GM12878 (cell line): ENCODE measurements at regions not wholly inside any gene's neighbourhood (a gene's known extent, or its start where the extent isn't known, plus 50 kb on each side); places are given as distances from the start of the nearest gene placed in this dataset.

Source experiments
- ATAC-seq: fragments of 200-7000 bp; cut with Tn5 transposase; 3 replicates; pipeline ENCODE4 v1.9.1; 2020; ENCODE audit warnings: mild to moderate bottlenecking, moderate library complexity
- BruUV-seq: library from RNA; stranded (reverse); fragments of 400-500 nt; replicated peaks from 2 replicates; lab custom pipeline; 2021; lab: Mats Ljungman, UMichigan
- CTCF ChIA-PET: fragments of 300-600 bp; sonication (Branson Sonifier 250); formaldehyde crosslinking; extraction: SDS; loops from one replicate; lab custom pipeline; 2021; ENCODE audit warnings: inconsistent platforms; lab: Yijun Ruan, JAX
- POLR2A ChIA-PET: fragments of 350-600 bp; formaldehyde crosslinking; extraction: SDS; loops from one replicate; lab custom pipeline; 2021; ENCODE audit warnings: inconsistent platforms; lab: Charles Lee
- RAD21 ChIA-PET: fragments of 300-600 bp; sonication (Branson Sonifier 250); formaldehyde crosslinking; loops from one replicate; lab custom pipeline; 2023; ENCODE audit warnings: antibody characterized with exemption; ENCODE audit not compliant: unreplicated experiment; lab: Charles Lee
- SMC1A ChIA-PET: fragments of 300-600 bp; sonication (Branson Sonifier 250); formaldehyde crosslinking; loops from one replicate; lab custom pipeline; 2023; ENCODE audit not compliant: unreplicated experiment, uncharacterized antibody; lab: Charles Lee
- DNase-seq: peaks from one replicate; pipeline ENCODE4 v3.0.0-alpha.2; 2011; ENCODE audit warnings: low read depth, low spot score
- FAIRE-seq: peaks from 3 replicates; lab custom pipeline; 2011; peaks lifted over from hg19 to GRCh38; lab: Jason Lieb, UNC
- H2AFZ ChIP-seq: 2 replicates; pipeline ENCODE4 v1.6.0; 2011; ENCODE audit warnings: low read depth, low read length, control low read depth; ENCODE audit not compliant: control insufficient read depth
- H3K27ac ChIP-seq: 2 replicates; pipeline ENCODE4 v1.5.1; 2011; ENCODE audit warnings: control low read depth; ENCODE audit not compliant: control insufficient read depth, insufficient read depth
- H3K27me3 ChIP-seq, 2 experiments: replicated peaks in 1 of 2; 2 replicates each; pipeline versions ENCODE4 v1.6.0 to v1.6.1; 2011; ENCODE audit warnings: low read length in 1 of 2; ENCODE audit not compliant: control insufficient read depth in 2 of 2, insufficient read depth in 2 of 2
- H3K36me3 ChIP-seq, 2 experiments: 2 replicates each; pipeline ENCODE4 v1.5.1; 2011; ENCODE audit warnings: low read length in 1 of 2; ENCODE audit not compliant: control insufficient read depth in 2 of 2, insufficient read depth in 2 of 2
- H3K4me1 ChIP-seq: 2 replicates; pipeline ENCODE4 v1.6.1; 2011; ENCODE audit warnings: mild to moderate bottlenecking, low read length, moderate library complexity, mixed read lengths; ENCODE audit not compliant: control insufficient read depth, insufficient read depth
- H3K4me2 ChIP-seq: 2 replicates; pipeline ENCODE4 v1.6.0; 2011; ENCODE audit warnings: control low read depth; ENCODE audit not compliant: control insufficient read depth, insufficient read depth
- H3K4me3 ChIP-seq: fragments of 200-600 bp; sonication (generic); 2 replicates; pipeline ENCODE4 v1.5.1; 2016
- H3K79me2 ChIP-seq: 2 replicates; pipeline ENCODE4 v1.6.0; 2011; ENCODE audit warnings: low read length; ENCODE audit not compliant: control insufficient read depth, insufficient read depth
- H3K9ac ChIP-seq: 2 replicates; pipeline ENCODE4 v1.8.0; 2011; ENCODE audit warnings: low read length, control low read depth, mixed read lengths; ENCODE audit not compliant: control insufficient read depth, insufficient read depth
- H3K9me3 ChIP-seq: replicated peaks from 3 replicates; pipeline ENCODE4 v1.5.1; 2011; ENCODE audit warnings: mild to moderate bottlenecking, low read length; ENCODE audit not compliant: control insufficient read depth, insufficient read depth
- H4K20me1 ChIP-seq: 2 replicates; pipeline ENCODE4 v1.6.0; 2011; ENCODE audit not compliant: control insufficient read depth, insufficient read depth
- ATF7 ChIP-seq: fragments of 450-650 bp; IDR thresholded peaks from 2 replicates; pipeline ENCODE4 v1.6.1; 2016; ENCODE audit warnings: low read depth, mild to moderate bottlenecking
- CBX3 ChIP-seq: fragments of 200-600 bp; sonication (generic); IDR thresholded peaks from 2 replicates; pipeline ENCODE4 v1.6.1; 2016; ENCODE audit warnings: low read depth, borderline replicate concordance
- CBX5 ChIP-seq: sonication (generic); IDR thresholded peaks from 2 replicates; pipeline ENCODE4 v1.6.1; 2016; ENCODE audit warnings: low read depth, moderate library complexity, mild to moderate bottlenecking, inconsistent platforms
- CREB1 ChIP-seq: IDR thresholded peaks from 2 replicates; pipeline ENCODE4 v1.6.1; 2012; ENCODE audit warnings: low read depth, mild to moderate bottlenecking, inconsistent platforms
- EED ChIP-seq: sonication (generic); IDR thresholded peaks from 2 replicates; pipeline ENCODE4 v1.6.1; 2016; ENCODE audit warnings: antibody characterized with exemption, low read depth
- MTA2 ChIP-seq: fragments of 450-650 bp; IDR thresholded peaks from 2 replicates; pipeline ENCODE4 v1.6.1; 2016; ENCODE audit warnings: low read depth, mild to moderate bottlenecking, moderate library complexity
- MTA3 ChIP-seq: IDR thresholded peaks from 2 replicates; pipeline ENCODE4 v1.6.1; 2012; ENCODE audit warnings: low read length, inconsistent platforms, borderline replicate concordance
- NFYA ChIP-seq: IDR thresholded peaks from 2 replicates; pipeline ENCODE4 v1.6.1; 2011; ENCODE audit warnings: low read depth, mild to moderate bottlenecking, low read length, improper control_type of control experiment, borderline replicate concordance
- NR2F1 ChIP-seq: fragments of 450-650 bp; conservative IDR thresholded peaks from 2 replicates; pipeline ENCODE4 v1.6.1; 2017; ENCODE audit warnings: mild to moderate bottlenecking
- PAX8 ChIP-seq: fragments of 450-650 bp; IDR thresholded peaks from 2 replicates; pipeline ENCODE4 v1.6.1; 2017; ENCODE audit warnings: mild to moderate bottlenecking, moderate library complexity
- POLR2A ChIP-seq: IDR thresholded peaks from 2 replicates; pipeline ENCODE4 v1.6.1; 2011; ENCODE audit warnings: low read depth, mild to moderate bottlenecking, low read length
- RAD21 ChIP-seq: IDR thresholded peaks from 2 replicates; pipeline ENCODE4 v1.6.1; 2011; ENCODE audit warnings: mild to moderate bottlenecking, low read depth, low read length, moderate library complexity; ENCODE audit not compliant: insufficient read depth
- RELB ChIP-seq: fragments of 450-650 bp; IDR thresholded peaks from 2 replicates; pipeline ENCODE4 v1.6.1; 2017; ENCODE audit warnings: low read depth, mild to moderate bottlenecking, moderate library complexity
- SREBF2 ChIP-seq: IDR thresholded peaks from 2 replicates; pipeline ENCODE4 v1.6.1; 2012; ENCODE audit warnings: mild to moderate bottlenecking, low read length
- STAT1 ChIP-seq: fragments of 450-650 bp; conservative IDR thresholded peaks from 2 replicates; pipeline ENCODE4 v1.6.1; 2014; ENCODE audit warnings: antibody characterized with exemption, mild to moderate bottlenecking
- TBL1XR1 ChIP-seq: IDR thresholded peaks from 2 replicates; pipeline ENCODE4 v1.6.1; 2012; ENCODE audit warnings: low read depth, low read length, improper control_type of control experiment
- USF2 ChIP-seq: IDR thresholded peaks from 2 replicates; pipeline ENCODE4 v1.6.1; 2011; ENCODE audit warnings: low read depth, low read length, improper control_type of control experiment, borderline replicate concordance
- WRNIP1 ChIP-seq: IDR thresholded peaks from 2 replicates; pipeline ENCODE4 v1.6.1; 2011; ENCODE audit warnings: low read depth, low read length, improper control_type of control experiment, borderline replicate concordance
- ZNF207 ChIP-seq: fragments of 450-650 bp; IDR thresholded peaks from 2 replicates; pipeline ENCODE4 v1.6.1; 2014; ENCODE audit warnings: antibody characterized with exemption, mild to moderate bottlenecking, borderline replicate concordance
- in situ Hi-C: fragments of 300-500 bp; cut with MboI; formaldehyde crosslinking; loops from 9 replicates; pipeline ENCODE4 v1.14.3; 2018; ENCODE audit warnings: mixed read lengths
- intact Hi-C: fragments of 100-400 bp; cut with micrococcal nuclease; formaldehyde crosslinking; loops from one replicate; pipeline ENCODE4 v1.14.2; 2022; ENCODE audit not compliant: unreplicated experiment

- H3K27me3 ChIP-seq, result no peaks in the 10 kb centered on the region
- no peaks in the 10 kb centered on the region for H3K79me2 ChIP-seq
- FAIRE-seq (no peak), DNase-seq (no peak), ATAC-seq (no peak)
- H3K4me3 ChIP-seq, result no peak overlapping the region
- TF ChIP-seq MTA3, result no peak
- no peak for TF ChIP-seq TBL1XR1
- no peak for TF ChIP-seq CBX3
- TF ChIP-seq NR2F1, result no peak
- no peak for TF ChIP-seq CREB1
- no peak for TF ChIP-seq RELB
- no peak for TF ChIP-seq MTA2
- no peak for TF ChIP-seq POLR2A
- no peak for TF ChIP-seq RAD21
- TF ChIP-seq WRNIP1, result no peak
- TF ChIP-seq ZNF207, result no peak
- no peak for TF ChIP-seq ATF7
- TF ChIP-seq SREBF2, result no peak
- TF ChIP-seq PAX8, result no peak
- no peak for TF ChIP-seq NFYA
- no peak for TF ChIP-seq EED
- TF ChIP-seq CBX5, result no peak
- no peak for TF ChIP-seq STAT1
- TF ChIP-seq USF2, result no peak
- no peaks in the 10 kb centered on the region for H3K9me3 ChIP-seq
- H4K20me1 ChIP-seq, result no peaks in the 10 kb centered on the region
- POLR2A ChIA-PET, result interaction anchor here (0.5 to 0.6 kb wide), 3 partner anchors 625 to 1646 kb away, joined by 3 to 6 read pairs (median 4); no protein-coding TSS in a partner anchor
- RAD21 ChIA-PET, result interaction anchor here (1.3 kb wide), 2 partner anchors 188 to 229 kb away, joined by 3 to 4 read pairs; no protein-coding TSS in a partner anchor
- H3K9ac ChIP-seq, result no peak overlapping the region
- BruUV-seq, result no TSS peak
- no peak overlapping the region for H3K4me2 ChIP-seq
- in situ Hi-C loops, result loop anchor here (5.0 kb wide), 1 partner anchor 228 kb away; no protein-coding TSS in a partner anchor
- H3K27ac ChIP-seq, result no peak overlapping the region
- H2AFZ ChIP-seq, result no peak overlapping the region
- CTCF ChIA-PET, result interaction anchor here (1.4 to 3.1 kb wide), 4 partner anchors 8 to 230 kb away, joined by 3 to 14 read pairs (median 10); no protein-coding TSS in a partner anchor
- H3K4me1 ChIP-seq, result no peaks in the 10 kb centered on the region
- SMC1A ChIA-PET, result interaction anchor here (0.6 to 0.8 kb wide), 4 partner anchors 27 to 287 kb away, joined by 3 read pairs; no protein-coding TSS in a partner anchor
- H3K36me3 ChIP-seq, result no peaks in the 10 kb centered on the region
- intact Hi-C loops, result no loop called here
Observed at GRCh38 chr6:56364431-56364826, 117.0 kb upstream of the COL21A1 start.
